GM19397 (cell line): ENCODE measurements at regions not wholly inside any gene's neighbourhood (a gene's known extent, or its start where the extent isn't known, plus 50 kb on each side); places are given as distances from the start of the nearest gene placed in this dataset.
"Not testable (repeated sequence)": the region's sequence is repeated elsewhere in the genome, so short reads cannot be mapped to it uniquely, and the experiment has no call there.

Experiments used
- ATAC-seq: cut with Tn5 transposase; IDR thresholded peaks from one replicate; pipeline ENCODE4 v1.9.1; 2021; ENCODE audit warnings: mild to moderate bottlenecking, moderate library complexity; ENCODE audit not compliant: unreplicated experiment

- ATAC-seq: no peak
Observed at GRCh38 chr10:5268743-5269142, 72.1 kb downstream of the AKR1C4 start.

DNA sequence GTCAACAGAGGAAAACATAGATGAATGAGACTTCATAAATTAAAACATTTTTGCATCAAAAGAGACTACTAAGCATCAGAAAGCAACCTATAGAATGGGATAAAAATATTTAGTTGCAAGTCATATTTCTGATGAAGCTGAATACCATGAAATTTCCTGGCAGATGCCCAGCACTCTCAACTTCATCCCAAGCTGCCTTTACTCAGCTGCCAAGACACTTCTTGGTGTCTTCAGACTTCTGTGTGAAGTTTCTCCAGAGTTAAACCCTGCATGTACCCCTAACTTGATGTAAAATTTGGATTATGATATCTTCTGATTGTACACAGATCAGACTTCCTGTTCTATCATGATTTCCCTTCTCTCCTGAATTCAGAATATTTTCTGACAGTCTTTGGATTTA is 73.2 kb downstream of the AKR1C4 start:
- no peak for ATAC-seq

DNA sequence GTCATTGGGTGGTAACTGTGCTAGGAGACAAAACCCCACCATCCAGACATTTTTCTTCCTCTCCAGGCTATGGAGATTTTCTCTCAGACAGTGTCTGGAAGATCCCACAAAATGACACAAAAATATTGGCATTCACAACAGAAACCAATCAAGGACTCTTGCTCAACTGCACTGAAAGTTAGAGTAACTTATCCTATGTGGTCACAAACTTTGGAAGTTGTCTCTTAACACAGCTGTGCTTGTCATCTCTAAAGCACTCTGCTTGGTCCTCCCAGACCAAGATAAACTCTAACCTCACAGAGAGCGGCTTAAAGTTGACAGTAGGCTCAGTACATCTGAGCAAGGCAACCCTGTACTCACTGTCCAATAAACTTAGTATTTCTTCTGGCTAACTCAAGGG is 74.9 kb downstream of the AKR1C4 start:
- no peak for ATAC-seq

GRCh38 chr10:5272065-5272803 is 75.6 kb downstream of the AKR1C4 start:
- ATAC-seq: no peak

GRCh38 chr10:5274795-5275194 is 78.2 kb downstream of the AKR1C4 start:
- ATAC-seq: no peak

- no peak for ATAC-seq
Observed at GRCh38 chr10:5281356-5281755, 83.4 kb upstream of the UCN3 start.

DNA sequence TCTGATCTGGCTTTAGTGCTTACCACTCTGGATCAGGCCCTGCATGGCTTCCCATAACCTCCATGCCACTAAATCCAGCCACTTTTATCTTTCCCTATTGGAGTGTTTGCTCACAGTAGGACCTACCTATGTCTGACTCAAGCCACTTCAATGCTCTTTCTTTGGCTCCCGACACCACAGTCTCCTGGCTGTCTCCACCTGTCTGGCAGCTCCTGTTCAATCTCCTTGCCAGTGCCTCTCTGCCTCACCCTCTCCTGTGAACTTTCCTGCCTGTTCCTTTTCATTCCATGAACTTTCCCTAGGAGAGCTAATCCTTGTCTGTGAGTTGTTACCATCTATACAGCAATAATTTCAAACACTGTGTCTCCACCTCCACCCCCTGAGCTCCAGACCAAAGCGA is 82.6 kb upstream of the UCN3 start:
- ATAC-seq: no peak

- ATAC-seq: peak; percentile 75
Observed at GRCh38 chr10:5283305-5284158, 81.2 kb upstream of the UCN3 start.

DNA sequence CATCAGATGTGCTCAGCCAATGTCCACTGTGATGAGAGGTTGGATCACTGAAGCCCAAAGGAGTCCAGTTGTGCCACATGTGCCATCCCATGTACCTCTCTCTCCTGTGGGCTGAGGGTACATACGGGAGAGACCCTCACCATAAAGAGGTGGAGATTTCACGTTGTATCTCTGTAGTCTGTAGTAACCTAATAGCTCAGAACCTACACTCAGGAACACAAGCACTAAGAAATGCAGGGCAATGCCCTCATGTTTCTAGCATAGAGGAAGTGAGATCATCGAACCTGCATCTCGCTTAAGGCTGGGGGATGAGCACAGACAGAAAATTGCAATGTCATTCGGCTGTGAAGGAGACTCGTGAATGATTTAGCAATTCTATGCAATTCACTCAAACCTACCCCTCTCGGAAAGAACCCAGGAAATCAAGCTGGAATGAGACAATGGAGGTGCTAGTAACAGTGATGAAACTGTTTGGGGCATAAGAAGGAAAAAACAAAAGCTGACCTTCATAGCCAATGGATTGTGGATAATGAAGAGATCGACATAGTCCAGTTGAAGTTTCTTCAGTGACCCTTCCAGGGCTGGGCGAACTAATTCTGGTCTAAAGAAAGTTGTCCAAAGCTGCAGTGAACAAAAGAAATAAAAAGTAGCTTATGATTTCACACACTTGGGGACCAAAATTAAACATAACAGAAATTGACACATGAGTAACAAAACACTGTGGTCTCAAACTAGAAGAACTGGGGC is 80.3 kb upstream of the UCN3 start:
- ATAC-seq: no peak

DNA sequence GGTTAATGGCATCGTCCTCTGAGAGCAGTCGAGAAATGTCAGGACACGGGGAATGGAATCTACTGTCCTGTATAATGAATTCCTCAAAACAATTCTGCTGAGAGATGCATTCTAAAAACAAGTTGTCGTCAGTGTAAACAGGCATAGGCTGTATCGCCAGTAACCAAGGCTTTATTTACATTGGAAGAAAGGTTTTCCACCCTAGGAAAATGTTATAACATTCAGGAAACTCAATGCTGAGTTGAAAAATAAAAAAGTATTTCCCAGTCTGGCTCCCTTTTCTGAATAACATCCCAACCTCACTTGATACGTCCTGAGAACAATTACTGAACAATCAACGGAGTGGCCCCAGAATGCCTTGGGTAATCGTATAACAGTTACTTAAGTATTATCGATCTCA is 79.6 kb upstream of the UCN3 start:
- ATAC-seq: no peak

DNA sequence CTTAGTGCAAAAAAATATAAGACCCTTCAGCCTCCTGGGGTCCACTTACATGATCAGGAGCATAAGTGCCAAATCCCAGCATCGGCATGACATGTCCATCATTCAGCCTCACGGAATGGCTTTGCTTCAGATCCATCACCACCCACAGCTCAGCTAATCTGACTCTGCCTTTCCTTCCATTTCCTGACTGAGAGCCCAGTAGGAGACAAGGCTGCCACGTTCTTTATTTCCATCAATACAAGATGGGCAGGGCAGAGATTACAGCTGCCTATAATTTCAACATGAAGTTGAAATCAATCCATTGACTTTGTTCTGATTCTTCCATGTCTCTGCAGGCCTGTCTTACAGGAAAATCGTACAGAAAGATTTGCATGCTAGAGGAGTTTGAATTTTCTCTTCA is 76.4 kb upstream of the UCN3 start:
- no peak for ATAC-seq

DNA sequence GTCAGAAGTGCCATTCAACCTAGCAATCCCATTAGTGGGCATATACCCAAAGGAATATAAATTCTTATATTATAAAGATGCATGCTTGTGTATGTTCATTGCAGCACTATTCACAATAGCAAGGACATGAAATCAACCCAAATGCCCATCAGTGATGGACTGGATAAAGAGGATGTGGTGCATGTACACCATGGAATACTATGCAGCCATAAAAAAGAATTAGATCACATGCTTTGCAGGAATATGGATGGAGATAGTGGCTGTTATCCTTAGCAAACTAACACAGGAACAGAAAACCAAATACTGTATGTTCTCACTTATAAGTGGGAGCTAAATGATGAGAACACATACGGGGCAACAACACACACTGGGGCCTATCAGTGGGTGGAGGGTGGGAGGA is 75.5 kb upstream of the UCN3 start:
- ATAC-seq: not testable (repeated sequence)

GRCh38 chr10:5291501-5292195 is 73.1 kb upstream of the UCN3 start:
- ATAC-seq: no peak

DNA sequence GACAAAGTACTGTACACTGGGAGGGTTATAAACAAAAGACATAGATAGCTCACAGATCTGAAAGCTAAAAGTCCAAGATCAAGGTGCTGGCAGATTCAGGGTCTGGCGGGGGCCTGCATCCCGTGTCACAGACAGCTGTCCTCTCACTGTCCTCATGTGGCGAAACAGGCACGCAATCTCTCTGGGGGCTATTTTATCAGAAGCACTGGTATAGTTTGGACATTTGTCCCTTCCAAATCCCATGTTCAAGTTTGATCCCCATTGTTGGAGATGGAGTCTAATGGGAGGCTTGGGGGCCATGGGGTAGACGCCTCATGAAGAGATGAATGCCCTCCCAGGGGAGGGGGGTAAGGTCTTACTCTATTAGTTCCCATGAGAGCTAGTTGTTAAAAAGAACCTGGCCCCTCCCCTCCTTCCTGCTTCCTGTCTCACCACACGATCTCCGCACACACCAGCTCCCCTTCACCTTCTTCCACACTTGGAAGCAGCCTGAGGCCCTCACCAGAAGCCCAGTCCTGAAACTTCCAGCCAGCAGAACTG is 72.5 kb upstream of the UCN3 start:
- ATAC-seq: no peak

DNA sequence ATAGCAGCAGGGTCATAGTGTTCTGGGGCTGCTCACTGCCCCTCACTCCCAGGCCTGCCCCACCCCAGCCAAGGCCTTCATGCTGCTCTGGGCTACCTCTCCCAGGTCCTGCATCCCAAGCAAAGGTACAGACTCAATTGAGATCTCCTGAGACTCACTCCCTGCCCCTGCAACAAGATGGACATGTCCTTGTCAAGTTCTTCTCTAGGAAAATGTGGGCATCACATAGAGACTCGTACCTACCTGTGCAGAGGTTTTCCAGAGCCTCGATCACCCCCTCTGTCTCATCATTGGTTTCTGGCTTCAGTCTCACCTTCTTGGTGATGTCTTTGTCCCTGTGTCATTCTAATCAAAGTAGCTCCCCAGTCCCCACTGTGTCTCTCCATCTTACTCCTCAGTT is 71.8 kb upstream of the UCN3 start:
- not testable (repeated sequence) for ATAC-seq

- ATAC-seq: no peak
Observed at GRCh38 chr10:5293691-5294550, 70.8 kb upstream of the UCN3 start.

- no peak for ATAC-seq
Observed at GRCh38 chr10:5297466-5297865, 67.3 kb upstream of the UCN3 start.

DNA sequence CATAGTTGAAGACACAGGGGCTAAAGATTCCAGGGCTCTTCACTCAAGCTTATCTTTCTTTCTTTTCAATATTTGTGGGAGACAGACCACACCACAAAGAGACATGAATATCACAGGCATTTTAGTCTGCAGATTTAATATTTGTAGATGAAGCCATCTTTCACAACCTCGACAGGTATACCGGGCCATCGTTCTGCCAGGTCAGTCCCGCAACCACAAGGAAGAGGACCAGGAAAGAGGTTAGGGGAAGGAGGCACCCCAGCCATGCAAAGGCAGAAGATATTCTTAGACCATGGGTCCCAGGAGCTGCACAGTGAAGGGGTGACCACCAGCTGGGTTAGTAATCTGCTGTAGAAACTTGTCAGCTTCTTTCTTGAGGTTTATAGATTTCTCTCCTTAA is 66.8 kb upstream of the UCN3 start:
- no peak for ATAC-seq

- no peak for ATAC-seq
Observed at GRCh38 chr10:5299950-5300349, 64.8 kb upstream of the UCN3 start.

DNA sequence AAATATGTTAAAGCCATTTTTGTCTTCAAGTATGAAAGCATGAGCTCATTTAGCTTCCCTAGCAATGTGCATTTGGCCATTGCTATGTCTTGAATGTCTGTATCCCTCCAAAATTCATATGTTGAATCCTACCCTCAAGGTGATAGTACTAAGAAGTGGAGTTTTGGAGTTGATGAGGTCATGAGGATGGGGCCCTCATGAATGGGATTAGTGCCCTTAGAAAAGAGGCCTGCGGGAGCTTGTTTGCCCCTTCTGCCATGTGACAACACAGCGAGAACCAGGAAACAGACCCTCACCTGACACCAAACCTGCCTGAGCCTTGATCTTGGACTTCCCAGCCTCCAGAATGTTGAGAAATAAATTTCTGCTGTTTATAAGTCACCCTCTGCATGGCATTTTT is 61.3 kb upstream of the UCN3 start:
- ATAC-seq: no peak
